ENCODE measurements at regions not wholly inside any gene's neighbourhood (a gene's known extent, or its start where the extent isn't known, plus 50 kb on each side); places are given as distances from the start of the nearest gene placed in this dataset.
"Not testable (repeated sequence)": the region's sequence is repeated elsewhere in the genome, so short reads cannot be mapped to it uniquely, and the experiment has no call there.

GRCh38 chr4:44978020-44978419 lies 251.7 kb upstream of the GNPDA2 start:
- DNase-seq (ENCODE audit: low spot score): no peak

DNA sequence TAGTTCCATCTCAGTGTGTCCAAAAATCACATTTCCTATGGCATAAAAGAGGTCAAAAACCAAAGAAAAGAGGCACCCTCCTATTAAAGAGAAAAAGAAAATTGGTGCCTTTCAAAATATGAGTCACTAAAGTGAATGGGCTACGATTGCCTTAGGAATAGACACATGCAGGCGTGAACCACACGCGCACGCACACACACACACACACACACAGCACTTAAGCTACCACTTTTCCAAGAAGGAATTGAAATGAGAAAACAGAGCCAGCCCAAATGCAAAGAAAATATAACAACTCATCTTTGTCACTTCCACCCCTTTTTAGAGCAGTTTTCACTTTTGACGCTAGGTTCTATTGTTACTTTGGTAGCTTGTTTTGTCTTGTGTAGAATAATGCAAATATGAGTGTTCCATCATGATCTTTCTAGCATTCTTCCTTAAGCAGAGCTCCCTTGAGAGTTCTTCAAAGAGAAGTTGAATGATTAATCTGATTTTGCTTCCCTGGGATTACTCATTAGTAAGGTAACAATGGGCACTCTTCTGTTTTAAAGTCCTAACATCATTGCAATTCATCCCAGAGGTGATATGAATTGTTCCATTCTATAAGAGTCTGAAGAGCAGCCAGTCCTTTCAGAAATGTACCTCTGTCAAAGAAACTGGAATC lies 239.2 kb upstream of the GNPDA2 start:
- DNase-seq (ENCODE audit: low spot score): no peak

- not testable (repeated sequence) for DNase-seq (ENCODE audit: low spot score)
Measured at GRCh38 chr4:44964086-44964485, 237.7 kb upstream of the GNPDA2 start.

- DNase-seq (ENCODE audit: low spot score): no peak
Measured at GRCh38 chr4:44961001-44961755, 234.8 kb upstream of the GNPDA2 start.

- DNase-seq (ENCODE audit: low spot score): no peak
Measured at GRCh38 chr4:44931720-44932119, 205.4 kb upstream of the GNPDA2 start.

GRCh38 chr4:44928785-44929184 lies 202.4 kb upstream of the GNPDA2 start:
- no peak for DNase-seq (ENCODE audit: low spot score)

DNA sequence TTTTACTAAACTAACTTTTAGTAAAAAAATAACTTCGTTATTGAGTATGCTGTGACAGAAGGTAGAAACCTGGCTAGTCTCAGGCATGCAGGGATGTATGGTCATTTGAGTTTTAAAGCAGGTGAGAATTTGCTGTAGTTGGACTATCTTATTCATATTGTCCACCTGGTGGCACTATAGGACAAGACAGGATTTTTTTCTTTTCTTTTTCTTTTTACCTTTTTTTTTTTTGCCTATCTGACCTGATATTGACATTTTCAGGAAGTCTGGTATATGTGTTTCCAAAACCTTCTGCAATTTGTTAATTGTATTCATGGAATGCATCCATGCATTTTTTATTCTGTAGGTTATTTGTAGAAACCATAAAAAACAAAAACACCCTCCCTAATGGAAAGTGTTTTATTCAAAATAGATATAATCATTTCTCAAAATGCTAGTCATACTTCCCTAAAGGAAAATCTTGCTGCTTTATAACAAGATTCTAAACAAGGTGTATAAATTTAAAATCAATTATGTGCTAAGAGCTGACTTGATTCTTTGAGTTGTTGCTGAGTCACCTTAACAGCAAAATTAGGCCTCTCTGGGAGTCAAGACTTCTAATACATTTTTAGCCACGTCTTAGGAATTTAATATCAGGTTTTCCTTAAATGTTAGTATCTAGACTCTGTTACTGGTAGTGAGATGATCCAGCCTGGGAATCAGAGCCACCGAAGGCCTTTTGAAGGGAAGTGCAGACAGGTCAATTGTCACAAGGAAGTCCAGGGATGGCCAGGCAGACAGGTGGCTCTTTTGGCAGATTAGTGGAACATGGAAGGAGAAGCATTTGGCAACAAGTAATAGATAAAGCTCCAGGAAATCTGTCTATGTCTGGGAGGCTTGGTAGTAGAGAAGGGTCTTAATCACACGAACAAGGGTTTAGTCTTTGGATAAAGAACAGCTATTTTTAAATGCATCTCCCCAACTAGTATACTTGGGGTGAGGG lies 201.3 kb upstream of the GNPDA2 start:
- peak; percentile 1 for DNase-seq (ENCODE audit: low spot score)

DNA sequence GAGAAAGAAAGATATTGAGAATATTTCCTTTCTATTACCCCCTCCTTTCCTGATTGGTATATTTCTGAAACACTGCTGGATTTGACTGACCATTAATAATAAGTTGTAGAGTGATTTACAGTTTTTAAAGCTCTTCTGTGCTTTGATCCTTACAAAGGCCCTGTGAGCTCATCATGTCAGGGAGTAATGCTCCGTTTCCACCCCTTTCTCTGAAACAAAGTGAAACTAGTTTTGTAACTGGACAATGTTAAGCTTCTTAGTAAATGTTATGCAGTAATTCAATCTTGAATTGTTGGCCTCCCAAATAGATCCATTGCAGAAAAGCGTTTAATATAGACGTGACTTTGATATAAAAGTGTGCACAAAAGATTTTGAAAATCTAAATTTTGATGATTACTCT lies 190.1 kb upstream of the GNPDA2 start:
- DNase-seq (ENCODE audit: low spot score): no peak

DNA sequence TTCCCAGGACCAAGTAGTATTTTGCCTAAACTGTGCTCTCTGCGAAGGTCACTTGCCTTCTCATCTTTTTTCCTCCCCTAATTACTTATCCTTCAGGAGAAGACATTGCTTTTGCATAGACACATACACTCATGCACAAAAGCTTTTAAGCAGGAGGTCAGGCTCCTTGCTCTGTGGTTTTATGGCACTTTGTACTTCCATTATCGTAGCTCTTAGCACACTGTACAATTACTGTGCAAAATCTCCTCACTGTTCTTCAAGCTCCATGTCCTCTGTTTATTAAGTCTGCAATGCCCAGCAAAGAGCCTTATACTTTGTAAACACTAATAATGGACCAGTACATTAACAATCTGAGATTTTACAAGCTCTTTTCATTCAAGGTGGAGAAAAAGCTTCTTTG lies 188.4 kb upstream of the GNPDA2 start:
- DNase-seq (ENCODE audit: low spot score): no peak

DNA sequence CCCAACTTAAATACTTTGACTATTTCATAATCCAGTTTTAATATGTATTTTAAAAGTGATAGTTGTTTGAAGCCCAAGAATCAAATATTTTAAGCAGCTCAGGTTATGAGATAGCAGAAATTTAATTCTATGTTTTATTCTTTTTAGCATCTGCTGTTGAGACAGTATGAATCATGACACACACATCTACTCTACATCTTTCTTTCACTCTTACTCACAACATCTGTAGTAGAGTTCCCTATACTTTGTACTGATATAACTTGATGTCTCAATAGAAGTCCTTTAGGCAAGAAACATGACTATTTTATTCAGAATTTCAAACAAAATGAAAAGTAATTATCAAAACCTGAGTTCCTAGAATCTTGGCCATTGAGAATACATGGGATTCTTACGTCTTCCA lies 187.9 kb upstream of the GNPDA2 start:
- no peak for DNase-seq (ENCODE audit: low spot score)

DNA sequence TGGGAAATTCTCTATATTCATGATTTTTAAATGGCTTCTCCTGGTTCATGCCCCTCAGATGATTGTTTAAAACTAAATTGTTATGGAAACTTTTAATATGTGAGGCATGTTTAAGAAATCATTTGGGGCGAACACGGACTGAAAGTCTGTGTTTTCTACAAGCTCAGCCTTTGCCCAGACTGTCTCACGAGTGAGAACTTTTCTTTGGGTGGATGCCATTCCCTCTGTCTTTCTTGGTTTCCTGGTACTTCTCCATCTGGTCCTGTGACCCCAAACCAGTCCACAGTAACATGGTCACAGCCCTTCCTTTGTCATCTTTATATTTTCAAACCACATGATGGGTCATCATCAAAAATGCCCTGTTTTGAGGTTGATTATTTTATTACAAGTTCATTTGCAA lies 186.6 kb upstream of the GNPDA2 start:
- no peak for DNase-seq (ENCODE audit: low spot score)

DNA sequence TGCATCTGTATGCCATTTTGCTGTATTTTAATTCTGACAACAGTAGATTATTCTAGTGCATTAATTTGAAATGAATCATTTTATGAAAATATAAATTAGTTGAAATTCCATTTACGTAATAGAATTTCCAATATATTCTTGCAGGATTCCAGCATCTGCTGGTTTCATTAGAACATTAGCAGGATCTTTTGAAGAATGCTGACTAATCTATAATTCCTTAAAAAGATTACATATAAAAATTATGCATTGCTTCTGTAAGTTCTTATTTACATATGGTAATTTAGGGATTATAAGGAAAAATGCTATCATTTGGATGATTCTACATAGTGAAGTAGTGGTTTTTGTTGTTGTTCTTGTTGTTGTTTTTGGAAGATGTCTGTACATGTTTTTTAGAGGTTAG lies 182.2 kb upstream of the GNPDA2 start:
- DNase-seq (ENCODE audit: low spot score): no peak

DNA sequence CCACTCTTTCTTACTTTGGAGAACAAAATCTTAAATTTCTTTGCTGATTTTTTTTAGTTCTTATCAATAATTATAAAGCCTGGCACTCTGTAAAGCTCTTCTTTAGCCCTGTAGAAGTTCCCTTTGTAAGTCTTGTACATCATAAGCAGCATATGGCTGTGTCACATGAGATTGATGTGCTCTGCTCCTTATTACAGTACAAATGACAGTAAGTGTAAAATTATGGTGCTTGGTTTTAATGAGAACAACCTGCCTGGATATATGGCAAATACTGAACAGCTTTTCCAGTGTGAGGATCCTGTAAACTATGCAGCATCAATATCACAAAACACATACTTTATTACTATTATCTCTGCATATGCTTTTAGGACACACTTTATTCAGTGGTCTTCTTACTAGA lies 145.9 kb upstream of the GNPDA2 start:
- no peak for DNase-seq (ENCODE audit: low spot score)

DNA sequence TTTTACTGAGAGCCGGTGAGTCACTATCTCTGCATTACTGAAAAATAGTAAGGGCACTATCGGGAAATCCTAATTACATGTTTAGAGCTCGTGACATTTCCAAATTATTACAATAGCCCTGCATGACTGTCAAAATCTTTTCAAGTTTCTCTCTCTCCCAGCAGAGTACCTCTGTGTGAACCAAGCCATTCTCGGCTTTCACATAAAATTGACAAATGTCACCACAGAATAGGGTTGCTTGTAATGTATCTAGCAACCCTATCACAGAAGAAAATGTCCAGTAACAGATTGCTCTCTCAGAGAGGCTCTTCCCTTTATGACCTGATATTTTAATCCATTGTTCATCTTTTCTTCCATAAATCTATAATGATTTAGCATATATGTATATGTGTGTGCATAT lies 144.8 kb upstream of the GNPDA2 start:
- no peak for DNase-seq (ENCODE audit: low spot score)

- DNase-seq (ENCODE audit: low spot score): no peak
Measured at GRCh38 chr4:44869985-44870384, 143.6 kb upstream of the GNPDA2 start.

- no peak for DNase-seq (ENCODE audit: low spot score)
Measured at GRCh38 chr4:44869222-44869882, 143.0 kb upstream of the GNPDA2 start.

DNA sequence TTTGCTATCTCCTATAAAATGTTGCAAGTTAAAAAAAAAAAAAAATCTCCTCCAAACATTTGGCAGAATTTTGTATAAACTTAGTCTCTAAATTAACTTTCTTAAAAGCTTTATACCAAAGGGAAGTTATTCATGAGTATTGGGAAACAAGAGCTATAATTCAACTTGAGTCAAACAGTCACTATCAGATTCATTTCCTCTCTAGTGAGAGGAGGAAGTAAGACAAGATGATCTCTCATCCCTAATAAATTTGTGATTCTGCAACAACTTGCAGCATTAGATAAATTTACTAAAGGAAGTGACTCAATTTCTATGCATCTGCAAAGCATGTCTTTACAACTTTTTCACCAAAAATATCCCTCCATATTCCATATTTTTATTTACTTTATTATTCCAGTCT lies 135.4 kb upstream of the GNPDA2 start:
- no peak for DNase-seq (ENCODE audit: low spot score)

DNA sequence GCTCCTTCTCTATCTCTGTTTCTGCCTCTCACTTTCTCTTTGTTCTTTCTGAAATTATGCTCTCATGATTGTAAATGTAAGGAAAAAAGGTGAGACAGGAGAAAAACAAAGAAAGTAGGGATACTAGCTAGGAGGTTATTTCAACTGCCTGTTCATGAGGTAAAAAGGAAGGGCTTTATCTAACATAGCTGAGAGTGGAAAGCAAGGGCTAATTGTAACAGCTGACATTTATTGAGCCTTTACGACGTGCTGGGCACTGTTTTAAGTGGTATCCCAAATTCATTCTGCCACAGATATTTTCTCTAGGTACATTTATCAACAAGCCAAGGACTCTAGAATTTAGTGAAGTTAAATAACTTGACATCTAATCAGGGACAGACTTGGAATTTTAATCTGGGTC lies 133.1 kb upstream of the GNPDA2 start:
- no peak for DNase-seq (ENCODE audit: low spot score)

GRCh38 chr4:44848466-44848865 lies 122.1 kb upstream of the GNPDA2 start:
- DNase-seq (ENCODE audit: low spot score): no peak

DNA sequence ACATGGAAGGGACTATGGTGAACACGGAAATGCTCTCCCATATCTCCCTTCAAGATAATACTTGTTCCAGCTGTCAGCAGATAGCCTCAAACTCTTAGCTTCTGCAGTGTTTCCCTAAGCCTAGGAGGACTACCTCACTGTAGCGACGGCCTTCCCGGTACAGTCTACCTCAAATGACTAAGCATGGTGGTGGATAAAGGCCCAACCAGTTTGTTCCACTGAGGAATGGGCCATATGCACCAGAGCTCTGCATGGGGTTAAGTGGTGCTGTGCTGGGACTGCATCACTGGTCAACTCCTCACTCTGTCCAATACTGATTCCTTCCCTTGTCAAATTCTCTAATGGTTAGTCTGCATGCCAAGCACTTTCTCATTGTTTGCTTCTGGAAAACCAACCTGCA lies 119.6 kb upstream of the GNPDA2 start:
- no peak for DNase-seq (ENCODE audit: low spot score)

- DNase-seq (ENCODE audit: low spot score): no peak
Measured at GRCh38 chr4:44845309-44845708, 119.0 kb upstream of the GNPDA2 start.

DNA sequence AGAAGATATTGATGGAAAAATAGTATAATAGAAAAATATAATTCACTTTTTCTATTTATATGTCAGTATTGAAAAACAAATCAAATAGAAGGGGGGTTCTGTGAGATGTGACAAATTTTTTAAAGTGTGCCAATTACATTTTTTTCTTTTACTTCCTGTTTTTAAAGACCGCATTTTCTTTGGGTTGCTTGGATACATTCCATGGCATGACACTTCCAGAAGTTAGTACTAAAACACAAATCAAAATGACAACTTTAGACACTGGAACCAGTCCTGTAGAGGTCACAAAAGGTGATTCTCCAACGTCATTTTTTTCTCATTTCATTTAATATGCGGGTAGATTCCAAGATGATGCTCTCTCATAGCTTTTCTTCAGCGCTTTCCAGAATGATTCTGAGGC lies 116.2 kb upstream of the GNPDA2 start:
- DNase-seq (ENCODE audit: low spot score): no peak

All from AG08395 (cell line).